Suprapubic skin (tissue), 4 donors: ENCODE measurements at regions not wholly inside any gene's neighbourhood (a gene's known extent, or its start where the extent isn't known, plus 50 kb on each side); places are given as distances from the start of the nearest gene placed in this dataset.

Source experiments
- EP300 ChIP-seq: sonication (generic); formaldehyde crosslinking; IDR thresholded peaks from one replicate; pipeline ENCODE4 v1.6.1; 2017; ENCODE audit warnings: antibody characterized with exemption
- POLR2A ChIP-seq, 2 donors: fragments of 450-650 bp; IDR thresholded peaks; one replicate each; pipeline ENCODE4 v1.6.1; 2017; ENCODE audit warnings: antibody characterized with exemption in 2 of 2, mild to moderate bottlenecking in 2 of 2, moderate library complexity in 2 of 2
- POLR2AphosphoS5 ChIP-seq, 3 donors: sonication (generic); formaldehyde crosslinking; IDR thresholded peaks; one replicate each; pipeline ENCODE4 v1.6.1; 2017; ENCODE audit warnings: antibody characterized with exemption in 3 of 3
- TF ChIP-seq, protein P1 (sequence below), 2 donors: fragments of 200-600 bp in 1 of 2; fragments of 450-650 bp in 1 of 2; sonication (generic) in 1 of 2; IDR thresholded peaks; one replicate each; pipeline ENCODE4 v1.5.1; 2016 to 2019; ENCODE audit warnings: antibody characterized with exemption in 2 of 2, mild to moderate bottlenecking in 1 of 2, moderate library complexity in 1 of 2

DNA sequence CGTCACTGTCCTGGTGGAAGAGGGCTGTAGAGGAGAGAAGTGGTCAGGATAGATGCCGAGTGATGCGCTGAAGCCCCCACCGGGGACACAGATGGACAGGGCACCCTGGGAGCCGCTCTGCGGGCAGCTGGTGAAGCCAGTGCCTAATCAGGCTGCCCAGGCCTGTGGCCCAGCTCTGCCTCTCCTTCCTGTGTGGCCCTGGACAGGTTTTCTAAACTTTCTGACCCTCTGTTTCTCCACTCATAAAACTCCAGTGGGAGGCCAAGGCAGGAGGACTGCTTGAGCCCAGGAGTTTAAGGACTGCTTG is 86.1 kb downstream of the C5orf15 start:
- no peak for TF ChIP-seq POLR2AphosphoS5 (IDR thresholded peaks at IDR 0.05)
- TF ChIP-seq, protein P1, sequence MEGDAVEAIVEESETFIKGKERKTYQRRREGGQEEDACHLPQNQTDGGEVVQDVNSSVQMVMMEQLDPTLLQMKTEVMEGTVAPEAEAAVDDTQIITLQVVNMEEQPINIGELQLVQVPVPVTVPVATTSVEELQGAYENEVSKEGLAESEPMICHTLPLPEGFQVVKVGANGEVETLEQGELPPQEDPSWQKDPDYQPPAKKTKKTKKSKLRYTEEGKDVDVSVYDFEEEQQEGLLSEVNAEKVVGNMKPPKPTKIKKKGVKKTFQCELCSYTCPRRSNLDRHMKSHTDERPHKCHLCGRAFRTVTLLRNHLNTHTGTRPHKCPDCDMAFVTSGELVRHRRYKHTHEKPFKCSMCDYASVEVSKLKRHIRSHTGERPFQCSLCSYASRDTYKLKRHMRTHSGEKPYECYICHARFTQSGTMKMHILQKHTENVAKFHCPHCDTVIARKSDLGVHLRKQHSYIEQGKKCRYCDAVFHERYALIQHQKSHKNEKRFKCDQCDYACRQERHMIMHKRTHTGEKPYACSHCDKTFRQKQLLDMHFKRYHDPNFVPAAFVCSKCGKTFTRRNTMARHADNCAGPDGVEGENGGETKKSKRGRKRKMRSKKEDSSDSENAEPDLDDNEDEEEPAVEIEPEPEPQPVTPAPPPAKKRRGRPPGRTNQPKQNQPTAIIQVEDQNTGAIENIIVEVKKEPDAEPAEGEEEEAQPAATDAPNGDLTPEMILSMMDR (IDR thresholded peaks at IDR 0.05): no peak
- TF ChIP-seq EP300: no peak
- no peak for TF ChIP-seq POLR2A (IDR thresholded peaks at IDR 0.05)
